Panc1 (cell line): ENCODE measurements at regions not wholly inside any gene's neighbourhood (a gene's known extent, or its start where the extent isn't known, plus 50 kb on each side); places are given as distances from the start of the nearest gene placed in this dataset.

Experiments
- POLR2AphosphoS5 ChIP-seq: IDR thresholded peaks from 2 replicates; pipeline ENCODE4 v1.6.1; 2012; ENCODE audit warnings: mild to moderate bottlenecking, low read depth, low read length, moderate library complexity
- TCF7L2 ChIP-seq: IDR thresholded peaks from 2 replicates; pipeline ENCODE4 v1.6.1; 2011; ENCODE audit warnings: mild to moderate bottlenecking, low read depth, low read length, inconsistent platforms
- TF ChIP-seq, protein P1 (sequence below): fragments of 450-650 bp; IDR thresholded peaks from 2 replicates; pipeline ENCODE4 v1.5.1; 2017; ENCODE audit warnings: mild to moderate bottlenecking
- TF ChIP-seq, protein P2 (sequence below), 2 experiments: IDR thresholded peaks; 2 replicates each; pipeline ENCODE4 v1.6.1; 2011 to 2012; ENCODE audit warnings: low read depth in 2 of 2, control low read depth in 1 of 2, low read length in 1 of 2, mild to moderate bottlenecking in 1 of 2, moderate library complexity in 1 of 2; ENCODE audit not compliant: insufficient read depth in 1 of 2

DNA sequence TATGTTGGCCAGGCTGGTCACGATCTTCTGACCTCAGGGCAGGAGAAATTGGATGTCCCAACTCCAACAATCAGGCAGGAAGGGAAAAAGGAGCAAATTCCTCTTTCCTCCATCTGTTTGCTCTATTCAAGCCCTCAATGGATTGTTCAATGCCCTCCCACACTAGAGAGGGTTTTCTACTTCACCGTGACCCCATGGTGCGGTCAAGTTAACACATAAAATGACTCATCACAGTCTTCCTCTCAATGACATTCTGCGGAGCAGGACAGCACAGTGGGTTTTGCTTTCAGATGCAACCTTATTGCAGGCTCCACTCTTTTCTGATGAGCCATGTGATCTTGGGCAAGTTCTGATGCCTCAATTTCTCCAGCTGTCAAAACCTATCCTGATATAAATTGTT, 364.9 kb downstream of the ANKRD30A start:
- TF ChIP-seq, protein P1, sequence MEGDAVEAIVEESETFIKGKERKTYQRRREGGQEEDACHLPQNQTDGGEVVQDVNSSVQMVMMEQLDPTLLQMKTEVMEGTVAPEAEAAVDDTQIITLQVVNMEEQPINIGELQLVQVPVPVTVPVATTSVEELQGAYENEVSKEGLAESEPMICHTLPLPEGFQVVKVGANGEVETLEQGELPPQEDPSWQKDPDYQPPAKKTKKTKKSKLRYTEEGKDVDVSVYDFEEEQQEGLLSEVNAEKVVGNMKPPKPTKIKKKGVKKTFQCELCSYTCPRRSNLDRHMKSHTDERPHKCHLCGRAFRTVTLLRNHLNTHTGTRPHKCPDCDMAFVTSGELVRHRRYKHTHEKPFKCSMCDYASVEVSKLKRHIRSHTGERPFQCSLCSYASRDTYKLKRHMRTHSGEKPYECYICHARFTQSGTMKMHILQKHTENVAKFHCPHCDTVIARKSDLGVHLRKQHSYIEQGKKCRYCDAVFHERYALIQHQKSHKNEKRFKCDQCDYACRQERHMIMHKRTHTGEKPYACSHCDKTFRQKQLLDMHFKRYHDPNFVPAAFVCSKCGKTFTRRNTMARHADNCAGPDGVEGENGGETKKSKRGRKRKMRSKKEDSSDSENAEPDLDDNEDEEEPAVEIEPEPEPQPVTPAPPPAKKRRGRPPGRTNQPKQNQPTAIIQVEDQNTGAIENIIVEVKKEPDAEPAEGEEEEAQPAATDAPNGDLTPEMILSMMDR = no peak
- TF ChIP-seq POLR2AphosphoS5 = no peak
- TF ChIP-seq, protein P2, sequence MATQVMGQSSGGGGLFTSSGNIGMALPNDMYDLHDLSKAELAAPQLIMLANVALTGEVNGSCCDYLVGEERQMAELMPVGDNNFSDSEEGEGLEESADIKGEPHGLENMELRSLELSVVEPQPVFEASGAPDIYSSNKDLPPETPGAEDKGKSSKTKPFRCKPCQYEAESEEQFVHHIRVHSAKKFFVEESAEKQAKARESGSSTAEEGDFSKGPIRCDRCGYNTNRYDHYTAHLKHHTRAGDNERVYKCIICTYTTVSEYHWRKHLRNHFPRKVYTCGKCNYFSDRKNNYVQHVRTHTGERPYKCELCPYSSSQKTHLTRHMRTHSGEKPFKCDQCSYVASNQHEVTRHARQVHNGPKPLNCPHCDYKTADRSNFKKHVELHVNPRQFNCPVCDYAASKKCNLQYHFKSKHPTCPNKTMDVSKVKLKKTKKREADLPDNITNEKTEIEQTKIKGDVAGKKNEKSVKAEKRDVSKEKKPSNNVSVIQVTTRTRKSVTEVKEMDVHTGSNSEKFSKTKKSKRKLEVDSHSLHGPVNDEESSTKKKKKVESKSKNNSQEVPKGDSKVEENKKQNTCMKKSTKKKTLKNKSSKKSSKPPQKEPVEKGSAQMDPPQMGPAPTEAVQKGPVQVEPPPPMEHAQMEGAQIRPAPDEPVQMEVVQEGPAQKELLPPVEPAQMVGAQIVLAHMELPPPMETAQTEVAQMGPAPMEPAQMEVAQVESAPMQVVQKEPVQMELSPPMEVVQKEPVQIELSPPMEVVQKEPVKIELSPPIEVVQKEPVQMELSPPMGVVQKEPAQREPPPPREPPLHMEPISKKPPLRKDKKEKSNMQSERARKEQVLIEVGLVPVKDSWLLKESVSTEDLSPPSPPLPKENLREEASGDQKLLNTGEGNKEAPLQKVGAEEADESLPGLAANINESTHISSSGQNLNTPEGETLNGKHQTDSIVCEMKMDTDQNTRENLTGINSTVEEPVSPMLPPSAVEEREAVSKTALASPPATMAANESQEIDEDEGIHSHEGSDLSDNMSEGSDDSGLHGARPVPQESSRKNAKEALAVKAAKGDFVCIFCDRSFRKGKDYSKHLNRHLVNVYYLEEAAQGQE (IDR thresholded peaks at IDR 0.05; ENCODE audit: insufficient read depth in 1 of 2, low read depth in 2 of 2, low read length in 1 of 2) = no peak
- TF ChIP-seq TCF7L2 = no peak
